GM12892 (cell line): ENCODE measurements at regions not wholly inside any gene's neighbourhood (a gene's known extent, or its start where the extent isn't known, plus 50 kb on each side); places are given as distances from the start of the nearest gene placed in this dataset.

Experiments
- DNase-seq: peaks from one replicate; pipeline ENCODE4 v3.0.0; 2011; ENCODE audit not compliant: insufficient read length
- FAIRE-seq: peaks from 2 replicates; lab custom pipeline; 2011; peaks lifted over from hg19 to GRCh38; lab: Jason Lieb, UNC
- POLR2A ChIP-seq: IDR thresholded peaks from 2 replicates; pipeline ENCODE4 v1.6.1; 2011; ENCODE audit warnings: low read depth, low read length, control low read depth
- POLR2AphosphoS5 ChIP-seq: IDR thresholded peaks from 2 replicates; pipeline ENCODE4 v1.6.1; 2011; ENCODE audit warnings: low read depth, low read length, control low read depth
- TAF1 ChIP-seq: IDR thresholded peaks from 2 replicates; pipeline ENCODE4 v1.6.1; 2011; ENCODE audit warnings: low read depth, mild to moderate bottlenecking, control low read depth, low read length, borderline replicate concordance

- FAIRE-seq (no peak), DNase-seq (no peak)
- TF ChIP-seq POLR2AphosphoS5: no peak
- TF ChIP-seq TAF1: no peak
- no peak for TF ChIP-seq POLR2A
These were observed 1198.2 kb upstream of the PCDH9 start for GRCh38 chr13:68428292-68428691.

- TF ChIP-seq POLR2AphosphoS5 (no peak), POLR2A (no peak), TAF1 (no peak)
- no peak for FAIRE-seq
- DNase-seq: no peak
These were observed 1187.7 kb upstream of the PCDH9 start for GRCh38 chr13:68417801-68418200.

GRCh38 chr13:68410007-68410406 is 1179.9 kb upstream of the PCDH9 start:
- DNase-seq: no peak
- FAIRE-seq: no peak
- TF ChIP-seq POLR2AphosphoS5 (no peak), TAF1 (no peak), POLR2A (no peak)

GRCh38 chr13:68390987-68391386 is 1160.9 kb upstream of the PCDH9 start:
- no peak for FAIRE-seq
- TF ChIP-seq POLR2A (no peak), TAF1 (no peak), POLR2AphosphoS5 (no peak)

GRCh38 chr13:68386808-68387207 is 1156.7 kb upstream of the PCDH9 start:
- FAIRE-seq (no peak), DNase-seq (no peak)
- TF ChIP-seq POLR2A: no peak
- TF ChIP-seq TAF1: no peak
- TF ChIP-seq POLR2AphosphoS5: no peak

More at GRCh38 chr13:68390987-68391386, 1160.9 kb upstream of the PCDH9 start:
- no peak for DNase-seq

GRCh38 chr13:68380041-68380973 is 1150.2 kb upstream of the PCDH9 start:
- no peak for TF ChIP-seq TAF1
- no peak for TF ChIP-seq POLR2AphosphoS5
- TF ChIP-seq POLR2A: no peak
- FAIRE-seq: no peak
- DNase-seq: no peak

GRCh38 chr13:68378294-68378693 is 1148.2 kb upstream of the PCDH9 start:
- no peak for FAIRE-seq
- no peak for DNase-seq
- TF ChIP-seq TAF1 (no peak), POLR2A (no peak)

- DNase-seq: no peak
- TF ChIP-seq POLR2A (no peak), TAF1 (no peak), POLR2AphosphoS5 (no peak)
- FAIRE-seq: no peak
These were observed 1144.9 kb upstream of the PCDH9 start for GRCh38 chr13:68375004-68375403.

- TF ChIP-seq POLR2AphosphoS5: no peak
- DNase-seq (no peak), FAIRE-seq (no peak)
These were observed 1139.6 kb upstream of the PCDH9 start for GRCh38 chr13:68369739-68370138.

GRCh38 chr13:68368922-68369321 is 1138.8 kb upstream of the PCDH9 start:
- TF ChIP-seq POLR2A: no peak
- TF ChIP-seq POLR2AphosphoS5: no peak
- TF ChIP-seq TAF1: no peak
- no peak for DNase-seq
- no peak for FAIRE-seq

- TF ChIP-seq POLR2A (no peak), POLR2AphosphoS5 (no peak), TAF1 (no peak)
- DNase-seq (no peak), FAIRE-seq (no peak)
These were observed 1129.0 kb upstream of the PCDH9 start for GRCh38 chr13:68359105-68359504.

GRCh38 chr13:68358294-68358705 is 1128.2 kb upstream of the PCDH9 start:
- FAIRE-seq: no peak
- DNase-seq: no peak
- TF ChIP-seq TAF1 (no peak), POLR2AphosphoS5 (no peak), POLR2A (no peak)
